GM23338 (cell line): ENCODE measurements at regions not wholly inside any gene's neighbourhood (a gene's known extent, or its start where the extent isn't known, plus 50 kb on each side); places are given as distances from the start of the nearest gene placed in this dataset.

ENCODE experiments used
- CREB1 ChIP-seq: fragments of 250-450 bp; sonication (Bioruptor Pico); IDR thresholded peaks from 2 replicates; pipeline ENCODE4 v1.5.0; 2020; ENCODE audit warnings: low read depth, mild to moderate bottlenecking, moderate library complexity
- CTCF ChIP-seq, 2 experiments: fragments of 200-600 bp in 1 of 2; sonication (generic) in 1 of 2; conservative IDR thresholded peaks; 2 replicates each; pipeline versions ENCODE4 v1.5.1 to v1.6.1; 2016 to 2017; ENCODE audit warnings: antibody characterized with exemption in 2 of 2, low read depth in 2 of 2, mild to moderate bottlenecking in 2 of 2, moderate library complexity in 1 of 2
- ETS1 ChIP-seq: IDR thresholded peaks from 2 replicates; pipeline ENCODE4 v1.6.1; 2016; ENCODE audit warnings: antibody characterized with exemption
- EZH2 ChIP-seq: fragments of 200-600 bp; sonication (generic); IDR thresholded peaks from one replicate; pipeline ENCODE4 v1.8.0; 2017; ENCODE audit warnings: antibody characterized with exemption, mild to moderate bottlenecking, low read depth; ENCODE audit not compliant: unreplicated experiment
- NANOG ChIP-seq: IDR thresholded peaks from 2 replicates; pipeline ENCODE4 v1.6.1; 2016; ENCODE audit warnings: antibody characterized with exemption, borderline replicate concordance
- POLR2AphosphoS5 ChIP-seq: IDR thresholded peaks from 2 replicates; pipeline ENCODE4 v1.6.1; 2016; ENCODE audit warnings: antibody characterized with exemption, low read depth
- REST ChIP-seq: IDR thresholded peaks from one replicate; pipeline ENCODE4 v1.6.1; 2018; ENCODE audit warnings: antibody characterized with exemption; ENCODE audit not compliant: unreplicated experiment
- STAT1 ChIP-seq: IDR thresholded peaks from one replicate; pipeline ENCODE4 v1.6.1; 2016; ENCODE audit warnings: antibody characterized with exemption; ENCODE audit not compliant: unreplicated experiment
- ZNF462 ChIP-seq: fragments of 250-450 bp; sonication (Bioruptor Pico); IDR thresholded peaks from 2 replicates; pipeline ENCODE4 v1.5.0; 2020; ENCODE audit warnings: mild to moderate bottlenecking, moderate library complexity

- TF ChIP-seq CTCF (conservative IDR thresholded peaks at IDR 0.05; ENCODE audit: low read depth in 2 of 2) (no peak), POLR2AphosphoS5 (no peak), EZH2 (no peak), ZNF462 (CRISPR knock-in tag) (no peak), REST (no peak), STAT1 (no peak), CREB1 (CRISPR knock-in tag) (no peak), ETS1 (no peak), NANOG (no peak)
Measured at GRCh38 chr13:67314405-67314804, 84.3 kb upstream of the PCDH9 start.
